Activated CD4-positive, alpha-beta memory T cell treated with anti-CD3 and anti-CD28 coated beads, Interleukin-2, amount 10 ng/mL, durations not matched to agents 7 days and 5 days (primary cell): ENCODE measurements at regions not wholly inside any gene's neighbourhood (a gene's known extent, or its start where the extent isn't known, plus 50 kb on each side); places are given as distances from the start of the nearest gene placed in this dataset.

ENCODE experiments used
- CTCF ChIA-PET: fragments of 350-600 bp; sonication (Branson Sonifier 250); formaldehyde crosslinking; loops from one replicate; lab custom pipeline; 2021; ENCODE audit warnings: antibody characterized with exemption, inconsistent platforms; lab: Charles Lee
- POLR2A ChIA-PET: fragments of 350-600 bp; sonication (Branson Sonifier 250); formaldehyde crosslinking; loops from one replicate; lab custom pipeline; 2021; ENCODE audit warnings: antibody characterized with exemption; lab: Charles Lee
- DNase-seq: peaks from one replicate; pipeline ENCODE4 v3.0.0-alpha.2; 2020
- H3K27ac Mint-ChIP-seq: one replicate; pipeline ENCODE4 v1.8.0; 2021; ENCODE audit warnings: mild to moderate bottlenecking, mixed read lengths
- H3K27me3 Mint-ChIP-seq: one replicate; pipeline ENCODE4 v1.8.0; 2021; ENCODE audit warnings: mixed read lengths
- H3K36me3 Mint-ChIP-seq: one replicate; pipeline ENCODE4 v1.8.0; 2021; ENCODE audit warnings: low read depth, mixed read lengths
- H3K4me1 Mint-ChIP-seq: one replicate; pipeline ENCODE4 v1.8.0; 2021; ENCODE audit warnings: mixed read lengths
- H3K4me3 Mint-ChIP-seq: one replicate; pipeline ENCODE4 v1.8.0; 2021; ENCODE audit warnings: mild to moderate bottlenecking, mixed read lengths
- H3K9me3 Mint-ChIP-seq: one replicate; pipeline ENCODE4 v1.8.0; 2021; ENCODE audit warnings: mixed read lengths

DNA sequence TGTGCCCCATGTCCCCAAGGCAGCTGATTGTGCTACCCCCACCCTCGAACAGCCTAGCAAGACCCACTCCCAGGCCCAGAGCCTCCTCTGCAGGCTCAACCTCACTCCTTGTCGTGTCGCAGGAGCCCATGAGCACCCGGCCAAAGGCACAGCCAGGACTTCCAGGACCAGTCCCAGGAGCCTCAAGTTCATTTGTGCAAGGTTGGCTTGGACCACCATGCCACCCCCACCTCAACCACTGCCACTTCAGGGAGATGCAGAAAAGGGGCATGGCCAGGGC, 54.4 kb upstream of the KRTAP11-1 start:
- POLR2A ChIA-PET = no interaction called here
- Mint-ChIP-seq H3K27me3 (no peaks in the 10 kb centered on the region), H3K27ac (no peak overlapping the region), H3K4me3 (no peak overlapping the region), H3K4me1 (no peaks in the 10 kb centered on the region), H3K36me3 (no peaks in the 10 kb centered on the region), H3K9me3 (peaks cover 4% of the 10 kb centered on the region)
- no peak for DNase-seq
- CTCF ChIA-PET = no interaction called here

DNA sequence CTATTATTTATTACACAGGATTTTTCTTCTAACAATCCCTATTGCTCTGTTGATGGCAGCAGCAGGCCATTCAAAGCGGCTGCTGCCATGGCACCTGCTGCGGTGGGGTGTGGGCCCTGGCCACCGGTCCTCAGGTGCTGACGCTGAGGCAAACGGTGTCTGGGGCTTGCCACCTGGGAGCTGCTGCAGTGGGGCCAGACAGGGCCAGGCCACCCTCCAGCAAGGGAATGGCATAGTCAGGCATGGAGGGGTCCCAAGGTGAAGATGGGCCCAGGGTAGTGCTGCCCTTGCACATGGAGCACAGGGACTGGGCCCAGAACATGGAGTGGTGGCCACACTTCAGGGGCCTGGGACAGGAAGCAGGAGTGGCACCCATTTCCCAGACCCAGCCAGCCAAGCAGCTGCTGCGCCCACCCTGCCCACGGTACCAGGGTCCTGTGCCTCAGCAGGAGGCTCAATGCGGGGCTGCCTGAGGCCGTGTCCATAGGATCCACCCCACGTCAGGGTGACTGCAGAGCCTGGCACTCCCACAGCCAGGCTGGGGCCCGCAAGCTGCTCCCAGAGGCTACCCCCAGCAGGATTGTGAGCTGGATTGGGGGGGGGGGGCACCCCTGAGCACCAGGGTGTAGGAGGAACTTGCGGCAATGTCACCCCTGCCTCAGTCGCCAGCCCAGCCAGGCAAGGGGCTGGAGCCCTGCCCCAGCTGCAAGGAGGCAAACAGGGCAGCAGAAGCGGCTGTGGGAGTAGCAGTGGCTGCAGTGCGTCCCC, 53.9 kb upstream of the KRTAP11-1 start:
- no peak overlapping the region for H3K4me3 Mint-ChIP-seq
- no peak for DNase-seq
- no peak overlapping the region for H3K27ac Mint-ChIP-seq
- H3K4me1 Mint-ChIP-seq = no peaks in the 10 kb centered on the region
- H3K9me3 Mint-ChIP-seq = peaks cover 4% of the 10 kb centered on the region
- no peaks in the 10 kb centered on the region for H3K27me3 Mint-ChIP-seq
- ChIA-PET POLR2A (no interaction called here), CTCF (no interaction called here)
- no peaks in the 10 kb centered on the region for H3K36me3 Mint-ChIP-seq

DNA sequence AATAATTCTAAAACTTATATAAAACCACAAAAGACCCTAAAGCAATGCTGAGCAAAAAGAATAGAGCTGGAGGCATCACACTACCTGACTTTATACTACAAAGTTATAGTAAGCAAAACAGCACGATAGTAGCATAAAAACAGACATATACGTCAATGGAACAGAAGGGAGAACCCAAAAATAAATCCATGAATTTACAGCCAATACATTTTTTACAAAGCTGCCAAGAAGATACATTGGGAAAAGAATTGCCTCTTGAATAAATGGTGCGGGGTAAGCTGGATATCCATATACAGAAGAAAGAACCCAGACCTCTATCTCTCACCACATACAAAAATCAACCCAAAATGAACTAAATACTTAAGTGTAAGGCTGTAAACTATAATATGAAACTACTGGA, 51.3 kb upstream of the KRTAP11-1 start:
- Mint-ChIP-seq H3K27ac (no peak overlapping the region), H3K36me3 (no peaks in the 10 kb centered on the region), H3K9me3 (peaks cover 4% of the 10 kb centered on the region), H3K4me3 (no peak overlapping the region), H3K4me1 (no peaks in the 10 kb centered on the region), H3K27me3 (peaks cover under 1% of the 10 kb centered on the region)
- CTCF ChIA-PET = no interaction called here
- POLR2A ChIA-PET = no interaction called here
- no peak for DNase-seq
